Activated CD4-positive, alpha-beta T cell treated with anti-CD3 and anti-CD28 coated beads for 48 hours (primary cell): ENCODE measurements at regions not wholly inside any gene's neighbourhood (a gene's known extent, or its start where the extent isn't known, plus 50 kb on each side); places are given as distances from the start of the nearest gene placed in this dataset.
"Not testable (repeated sequence)": the region's sequence is repeated elsewhere in the genome, so short reads cannot be mapped to it uniquely, and the experiment has no call there.

Experiments
- DNase-seq: peaks from one replicate; pipeline ENCODE4 v3.0.0-alpha.2; 2020

GRCh38 chr9:2279138-2279537 is 264.0 kb downstream of the SMARCA2 start:
- DNase-seq, result not testable (repeated sequence)

GRCh38 chr9:2281031-2281802 is 266.1 kb downstream of the SMARCA2 start:
- DNase-seq, result no peak

- no peak for DNase-seq
Measured at GRCh38 chr9:2281803-2282185, 266.6 kb downstream of the SMARCA2 start.

DNA sequence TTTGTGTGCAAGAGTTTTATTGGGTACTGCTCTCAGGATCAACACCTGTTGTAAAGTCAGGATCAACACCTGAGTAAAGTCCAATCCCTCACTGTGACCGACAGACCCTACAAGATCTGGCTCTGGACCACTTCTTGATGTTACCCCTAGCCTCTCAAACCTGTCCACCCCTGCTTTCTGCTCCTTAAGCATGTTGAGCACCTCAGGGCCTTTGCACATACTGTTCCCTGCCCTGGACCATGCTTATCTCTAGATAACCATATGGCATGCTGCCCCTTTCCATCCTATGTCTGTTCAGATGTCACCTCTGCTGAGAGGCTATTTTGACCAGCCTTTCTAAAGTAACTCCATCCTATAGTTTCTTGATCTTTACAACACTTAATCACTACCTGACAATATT is 269.6 kb downstream of the SMARCA2 start:
- DNase-seq, result no peak

- no peak for DNase-seq
Measured at GRCh38 chr9:2285416-2286332, 270.5 kb downstream of the SMARCA2 start.

DNA sequence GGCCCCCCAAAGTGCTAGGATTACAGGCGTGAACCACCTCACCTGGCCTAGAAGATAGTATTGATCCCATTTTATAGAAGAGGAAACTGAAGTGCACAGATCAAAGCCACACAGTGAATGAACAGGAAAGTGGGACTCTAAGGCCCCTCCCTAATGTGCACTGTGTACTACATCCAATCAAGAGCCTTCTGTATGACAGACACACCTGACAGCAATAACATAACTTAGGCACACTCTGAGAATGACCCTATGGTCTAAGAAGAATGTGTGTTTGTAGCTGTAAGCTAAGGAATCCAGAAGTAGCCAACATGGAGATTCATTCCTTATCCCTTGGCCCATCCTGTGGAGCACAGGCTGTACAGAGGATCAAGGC is 271.2 kb downstream of the SMARCA2 start:
- DNase-seq, result no peak

DNA sequence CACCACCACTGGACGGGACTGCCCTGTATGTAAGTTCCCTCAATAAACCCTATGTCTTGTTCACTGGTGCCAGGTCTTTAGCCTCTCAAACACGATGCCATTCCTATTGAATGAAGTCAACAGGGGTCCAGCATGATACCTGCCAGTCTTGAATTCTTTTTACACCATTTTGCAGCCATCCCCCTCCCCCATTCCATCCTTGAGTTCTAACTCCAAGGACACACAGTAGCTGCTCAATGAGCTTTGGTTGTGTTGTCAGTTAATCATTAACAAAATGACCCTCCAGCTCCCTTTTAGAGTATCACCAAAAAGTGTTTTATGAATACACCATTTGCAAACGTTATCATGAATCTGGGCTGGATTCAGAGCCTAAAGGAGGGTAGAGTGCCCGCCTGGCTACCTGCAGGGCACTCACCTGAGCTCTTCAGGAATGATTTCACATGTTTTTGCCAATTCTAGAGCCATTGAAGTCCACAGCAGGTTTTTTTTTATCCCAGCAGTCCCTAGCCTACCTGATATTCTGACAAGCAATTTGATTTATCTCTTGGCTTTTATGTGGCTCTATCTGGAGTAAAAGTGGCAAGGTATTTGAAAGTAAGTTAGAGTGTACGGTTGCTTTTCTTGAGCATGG is 271.8 kb downstream of the SMARCA2 start:
- no peak for DNase-seq

GRCh38 chr9:2288309-2288708 is 273.2 kb downstream of the SMARCA2 start:
- no peak for DNase-seq

- DNase-seq, result no peak
Measured at GRCh38 chr9:2289263-2289662, 274.1 kb downstream of the SMARCA2 start.

DNA sequence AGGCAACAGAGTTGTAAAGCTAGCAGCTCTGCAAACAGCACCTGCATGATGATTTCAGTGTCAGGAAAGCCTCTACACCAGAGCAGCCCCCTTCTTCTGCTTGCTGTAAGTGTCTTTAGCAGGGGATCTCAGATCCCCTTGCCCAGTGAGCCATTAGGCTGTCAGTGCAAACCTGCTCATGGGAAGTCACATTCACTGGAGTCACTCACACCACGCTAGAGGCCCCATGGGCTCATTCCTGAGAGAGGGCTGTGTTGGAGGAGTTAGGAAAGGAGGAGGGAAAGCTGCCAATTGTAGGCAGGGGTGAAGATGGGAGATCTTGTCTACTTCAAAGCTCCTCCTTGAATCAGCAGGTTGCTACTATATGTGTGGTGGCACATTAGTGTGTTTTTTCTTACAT is 275.2 kb downstream of the SMARCA2 start:
- DNase-seq, result no peak

GRCh38 chr9:2291980-2292704 is 277.0 kb downstream of the SMARCA2 start:
- DNase-seq, result no peak

GRCh38 chr9:2292733-2293132 is 277.6 kb downstream of the SMARCA2 start:
- no peak for DNase-seq

GRCh38 chr9:2297771-2298170 is 282.6 kb downstream of the SMARCA2 start:
- no peak for DNase-seq

DNA sequence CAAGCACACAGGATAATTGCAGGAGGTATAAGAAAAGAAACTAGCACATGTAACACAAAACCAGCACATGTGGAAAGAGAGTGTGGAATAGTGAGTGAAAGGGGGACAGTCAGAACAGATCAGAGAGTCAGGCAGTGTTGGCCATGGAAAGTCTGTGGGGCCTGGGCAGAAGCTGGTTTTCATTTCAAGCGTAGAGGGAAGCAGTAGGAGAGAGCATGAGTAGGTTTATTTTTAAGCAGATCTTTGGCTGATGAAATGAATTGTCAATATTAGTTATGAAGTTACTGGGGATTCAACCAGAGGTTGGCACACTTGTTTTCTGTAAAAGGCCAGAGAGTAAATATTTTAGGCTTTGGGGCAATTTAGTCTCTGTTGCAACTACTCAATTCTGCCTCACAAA is 283.1 kb downstream of the SMARCA2 start:
- DNase-seq, result no peak

DNA sequence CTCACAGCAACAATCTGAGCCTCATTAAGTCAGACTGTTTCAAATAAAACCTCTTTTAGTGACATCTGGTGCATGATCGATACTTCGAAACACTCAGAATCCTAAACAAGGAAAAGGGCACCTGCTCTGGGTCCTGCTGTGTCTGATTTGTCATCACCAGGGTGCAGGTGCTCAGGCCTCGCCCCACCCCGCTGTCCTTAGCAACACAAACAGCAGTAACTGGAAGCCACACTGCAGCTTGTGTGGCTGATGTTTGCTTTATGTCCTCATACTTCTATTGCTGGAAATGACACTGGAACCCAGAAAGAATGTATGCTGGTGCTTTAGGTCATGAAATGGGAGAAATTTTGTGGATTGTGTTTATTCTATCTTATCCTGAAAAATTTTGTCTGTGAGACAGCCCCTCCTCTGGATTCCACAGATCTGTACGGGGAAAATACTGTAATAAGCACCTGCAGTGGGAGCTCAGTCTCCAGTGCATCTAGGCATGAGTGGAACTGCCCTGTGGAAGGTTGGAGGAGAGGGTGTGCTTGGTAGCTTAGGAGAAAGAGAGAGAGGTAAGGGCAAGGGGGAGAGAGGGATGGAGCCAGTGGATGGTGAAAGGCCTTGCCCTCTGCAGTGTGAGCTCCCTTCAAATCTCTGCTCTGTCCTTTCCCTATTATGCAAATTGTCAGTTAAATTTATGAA is 284.2 kb downstream of the SMARCA2 start:
- DNase-seq, result no peak

GRCh38 chr9:2299843-2300205 is 284.7 kb downstream of the SMARCA2 start:
- DNase-seq, result no peak

DNA sequence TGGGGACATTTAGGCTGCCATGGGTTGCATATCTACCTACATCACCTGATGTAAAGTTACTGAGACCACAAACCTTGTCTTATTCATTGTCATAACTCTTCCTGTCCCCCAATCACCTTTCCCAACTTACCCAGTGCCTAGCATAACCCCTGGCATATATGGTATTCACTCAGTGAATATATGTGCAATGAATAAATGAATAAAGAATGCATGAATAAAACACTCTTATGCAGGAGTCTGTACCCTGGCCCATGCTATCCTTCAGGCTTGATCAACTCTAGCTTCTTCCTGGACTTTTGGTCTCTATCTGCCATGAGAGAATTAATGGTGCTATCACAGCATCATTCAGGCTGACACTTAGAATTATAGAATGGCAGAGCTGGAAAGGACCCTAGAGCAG is 285.2 kb downstream of the SMARCA2 start:
- no peak for DNase-seq

DNA sequence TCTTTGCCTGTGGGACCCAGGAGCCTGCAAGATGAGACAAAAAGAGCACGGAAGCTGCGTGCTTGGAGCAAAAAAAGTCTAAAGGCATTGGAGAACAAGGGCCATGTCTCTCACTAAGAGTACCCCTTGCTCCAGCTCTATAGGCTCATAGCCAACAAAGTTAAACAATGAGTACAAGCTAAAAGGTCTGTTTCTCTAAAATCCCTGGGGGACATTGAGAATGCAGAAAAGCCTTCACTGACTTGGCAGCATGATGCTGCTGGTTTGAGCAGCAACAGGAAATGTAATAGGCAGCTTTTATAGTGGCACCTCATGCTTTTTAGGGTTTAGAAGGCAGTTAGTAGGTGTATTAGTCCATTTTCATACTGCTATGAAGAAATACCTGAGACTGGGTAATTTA is 287.5 kb downstream of the SMARCA2 start:
- no peak for DNase-seq

DNA sequence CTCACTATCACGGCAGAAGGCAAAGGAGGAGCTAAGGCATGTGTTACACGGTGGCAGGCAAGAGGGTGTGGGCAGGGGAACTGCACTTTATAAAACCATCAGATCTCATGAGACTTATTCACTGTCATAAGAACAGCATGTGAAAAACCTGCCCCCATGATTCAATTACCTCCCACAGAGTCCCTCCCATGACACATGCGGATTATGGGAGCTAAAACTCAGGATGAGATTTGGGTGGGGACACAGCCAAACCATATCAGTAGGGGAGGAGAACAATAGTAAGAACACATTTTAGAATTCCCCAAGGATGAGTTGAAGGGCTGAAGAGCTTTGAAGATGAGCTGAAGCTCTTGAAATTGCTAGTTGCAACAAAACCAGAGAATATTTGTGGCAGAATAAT is 287.9 kb downstream of the SMARCA2 start:
- DNase-seq, result no peak

GRCh38 chr9:2307480-2307879 is 292.3 kb downstream of the SMARCA2 start:
- no peak for DNase-seq

GRCh38 chr9:2311920-2312319 is 296.8 kb downstream of the SMARCA2 start:
- no peak for DNase-seq

DNA sequence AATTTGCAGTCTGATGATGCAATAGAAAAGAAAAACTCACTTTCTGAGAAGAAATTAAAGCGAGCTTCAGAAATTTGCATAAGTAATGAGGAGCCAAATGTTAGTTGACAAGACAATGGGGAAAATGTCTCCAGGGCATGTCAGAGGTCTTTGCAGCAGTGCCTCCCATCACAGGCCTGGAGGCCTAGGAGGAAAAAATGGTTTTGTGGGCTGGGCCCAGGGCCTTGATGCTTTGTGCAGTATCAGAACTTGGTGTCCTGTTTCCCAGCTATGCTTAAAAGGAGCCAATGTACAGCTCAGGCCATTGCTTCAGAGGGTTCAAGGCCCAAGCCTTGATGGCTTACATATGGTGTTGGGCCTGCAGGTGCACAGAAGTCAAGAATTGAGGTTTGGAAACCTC is 298.4 kb downstream of the SMARCA2 start:
- DNase-seq, result no peak

DNA sequence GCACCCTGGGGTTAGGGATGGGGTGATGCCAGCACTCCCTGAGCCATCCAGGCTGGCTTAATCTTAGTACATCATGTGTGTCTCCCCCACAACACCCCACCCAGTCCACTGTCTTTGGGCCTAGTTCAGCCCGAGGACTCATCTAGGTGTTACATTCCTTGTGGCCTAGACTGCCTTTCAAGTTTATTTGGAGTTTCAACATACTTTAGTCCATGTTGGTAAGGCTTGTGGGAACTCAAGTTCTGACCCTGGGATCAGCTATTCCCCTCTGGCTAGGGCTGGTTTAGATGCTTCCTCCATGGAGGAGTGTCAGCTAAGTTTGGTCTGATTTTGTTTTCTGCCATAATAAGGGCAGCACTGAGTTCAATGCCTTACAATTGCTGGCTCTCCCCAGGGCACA is 302.4 kb downstream of the SMARCA2 start:
- no peak for DNase-seq
